ENCODE measurements at regions not wholly inside any gene's neighbourhood (a gene's known extent, or its start where the extent isn't known, plus 50 kb on each side); places are given as distances from the start of the nearest gene placed in this dataset.

GRCh38 chr2:235146871-235147565, 195.2 kb downstream of the SH3BP4 start:
- TF ChIP-seq Cebpa-rat (IDR thresholded peaks at IDR 0.05): no peak

GRCh38 chr2:235148201-235149170, 196.7 kb downstream of the SH3BP4 start:
- Histone ChIP-seq H3K27me3 (no peaks in the 10 kb centered on the region), H3K4me2 (no peak overlapping the region), H3K27ac (no peak overlapping the region), H4K20me1 (no peaks in the 10 kb centered on the region), H3K4me1 (no peaks in the 10 kb centered on the region), H3K36me3 (no peaks in the 10 kb centered on the region), H3K9ac (no peak overlapping the region), H3K4me3 (no peak overlapping the region), H3K9me3 (replicated peaks in 1 of 11) (peaks cover 0 to 12% (median 0%) of the 10 kb centered on the region in 11 experiments; a peak in 2 of 22 replicates)
- TF ChIP-seq Cebpa-rat (IDR thresholded peaks at IDR 0.05): no peak

More at GRCh38 chr2:235146871-235147565, 195.2 kb downstream of the SH3BP4 start:
- Histone ChIP-seq H3K4me2 (no peak overlapping the region), H4K20me1 (no peaks in the 10 kb centered on the region), H3K27ac (no peak overlapping the region), H3K4me3 (no peak overlapping the region), H3K9ac (no peak overlapping the region), H3K36me3 (no peaks in the 10 kb centered on the region), H3K9me3 (replicated peaks in 1 of 11) (peaks cover 0 to 12% (median 0%) of the 10 kb centered on the region in 11 experiments; a peak in 2 of 22 replicates), H3K27me3 (no peaks in the 10 kb centered on the region), H3K4me1 (no peaks in the 10 kb centered on the region)

GRCh38 chr2:235149240-235149659, 197.4 kb downstream of the SH3BP4 start:
- no peak for TF ChIP-seq Cebpa-rat (IDR thresholded peaks at IDR 0.05)
- no peak overlapping the region for H3K4me3 ChIP-seq
- H3K4me2 ChIP-seq: no peak overlapping the region
- peaks cover 0 to 12% (median 0%) of the 10 kb centered on the region in 11 experiments; a peak in 2 of 22 replicates for H3K9me3 ChIP-seq (replicated peaks in 1 of 11)
- no peak overlapping the region for H3K9ac ChIP-seq
- H3K27ac ChIP-seq: no peak overlapping the region
- no peaks in the 10 kb centered on the region for H4K20me1 ChIP-seq
- no peaks in the 10 kb centered on the region for H3K4me1 ChIP-seq
- no peaks in the 10 kb centered on the region for H3K27me3 ChIP-seq
- H3K36me3 ChIP-seq: no peaks in the 10 kb centered on the region

GRCh38 chr2:235149736-235150135, 197.9 kb downstream of the SH3BP4 start:
- no peaks in the 10 kb centered on the region for H3K27me3 ChIP-seq
- H3K9ac ChIP-seq: no peak overlapping the region
- H3K4me2 ChIP-seq: no peak overlapping the region
- TF ChIP-seq Cebpa-rat (IDR thresholded peaks at IDR 0.05): no peak
- H3K36me3 ChIP-seq: no peaks in the 10 kb centered on the region
- H3K4me1 ChIP-seq: no peaks in the 10 kb centered on the region
- no peak overlapping the region for H3K27ac ChIP-seq
- H4K20me1 ChIP-seq: no peaks in the 10 kb centered on the region
- no peak overlapping the region for H3K4me3 ChIP-seq
- peaks cover 0 to 12% (median 0%) of the 10 kb centered on the region in 11 experiments; a peak in 3 of 22 replicates for H3K9me3 ChIP-seq (replicated peaks in 1 of 11)

- Histone ChIP-seq H3K9ac (no peak overlapping the region), H3K27me3 (no peaks in the 10 kb centered on the region), H3K27ac (no peak overlapping the region), H3K4me2 (no peak overlapping the region), H3K4me3 (no peak overlapping the region), H3K36me3 (no peaks in the 10 kb centered on the region), H4K20me1 (no peaks in the 10 kb centered on the region), H3K4me1 (no peaks in the 10 kb centered on the region), H3K9me3 (replicated peaks in 1 of 11) (peaks cover 0 to 8% (median 0%) of the 10 kb centered on the region in 11 experiments; a peak in 1 of 22 replicates)
- TF ChIP-seq Cebpa-rat (IDR thresholded peaks at IDR 0.05): no peak
Measured at GRCh38 chr2:235151152-235151551, 199.3 kb downstream of the SH3BP4 start.

- peaks cover 0 to 8% (median 0%) of the 10 kb centered on the region in 11 experiments; a peak in 1 of 22 replicates for H3K9me3 ChIP-seq (replicated peaks in 1 of 11)
- no peak overlapping the region for H3K9ac ChIP-seq
- no peaks in the 10 kb centered on the region for H3K4me1 ChIP-seq
- no peak overlapping the region for H3K4me2 ChIP-seq
- no peak overlapping the region for H3K27ac ChIP-seq
- H3K4me3 ChIP-seq: no peak overlapping the region
- no peak for TF ChIP-seq Cebpa-rat (IDR thresholded peaks at IDR 0.05)
- no peaks in the 10 kb centered on the region for H3K36me3 ChIP-seq
- no peaks in the 10 kb centered on the region for H4K20me1 ChIP-seq
- no peaks in the 10 kb centered on the region for H3K27me3 ChIP-seq
Measured at GRCh38 chr2:235155163-235155562, 203.3 kb downstream of the SH3BP4 start.

GRCh38 chr2:235156055-235156454, 204.2 kb downstream of the SH3BP4 start:
- Histone ChIP-seq H3K4me2 (no peak overlapping the region), H3K9me3 (replicated peaks in 1 of 11) (peaks cover 0 to 8% (median 0%) of the 10 kb centered on the region in 11 experiments; a peak in 1 of 22 replicates), H3K27ac (no peak overlapping the region), H3K36me3 (no peaks in the 10 kb centered on the region), H3K4me3 (no peak overlapping the region), H3K9ac (no peak overlapping the region), H3K27me3 (no peaks in the 10 kb centered on the region), H4K20me1 (no peaks in the 10 kb centered on the region), H3K4me1 (no peaks in the 10 kb centered on the region)
- no peak for TF ChIP-seq Cebpa-rat (IDR thresholded peaks at IDR 0.05)

- Histone ChIP-seq H3K36me3 (no peaks in the 10 kb centered on the region), H3K27me3 (no peaks in the 10 kb centered on the region), H3K4me3 (no peak overlapping the region), H3K4me1 (no peaks in the 10 kb centered on the region), H3K9ac (no peak overlapping the region), H3K9me3 (replicated peaks in 1 of 11) (peaks cover 0 to 17% (median 8%) of the 10 kb centered on the region in 11 experiments; a peak in 14 of 22 replicates), H3K4me2 (no peak overlapping the region), H4K20me1 (no peaks in the 10 kb centered on the region), H3K27ac (no peak overlapping the region)
- TF ChIP-seq Cebpa-rat (IDR thresholded peaks at IDR 0.05): no peak
Measured at GRCh38 chr2:235157746-235158482, 206.1 kb downstream of the SH3BP4 start.
